HG03571 (cell line): ENCODE measurements at regions not wholly inside any gene's neighbourhood (a gene's known extent, or its start where the extent isn't known, plus 50 kb on each side); places are given as distances from the start of the nearest gene placed in this dataset.

Experiments
- ATAC-seq: cut with Tn5 transposase; IDR thresholded peaks from one replicate; pipeline ENCODE4 v1.9.1; 2021; ENCODE audit not compliant: unreplicated experiment

- no peak for ATAC-seq
Observed at GRCh38 chr16:87075319-87075860, 241.8 kb downstream of the C16orf95 start.

GRCh38 chr16:87076331-87076949 lies 240.8 kb downstream of the C16orf95 start:
- no peak for ATAC-seq

DNA sequence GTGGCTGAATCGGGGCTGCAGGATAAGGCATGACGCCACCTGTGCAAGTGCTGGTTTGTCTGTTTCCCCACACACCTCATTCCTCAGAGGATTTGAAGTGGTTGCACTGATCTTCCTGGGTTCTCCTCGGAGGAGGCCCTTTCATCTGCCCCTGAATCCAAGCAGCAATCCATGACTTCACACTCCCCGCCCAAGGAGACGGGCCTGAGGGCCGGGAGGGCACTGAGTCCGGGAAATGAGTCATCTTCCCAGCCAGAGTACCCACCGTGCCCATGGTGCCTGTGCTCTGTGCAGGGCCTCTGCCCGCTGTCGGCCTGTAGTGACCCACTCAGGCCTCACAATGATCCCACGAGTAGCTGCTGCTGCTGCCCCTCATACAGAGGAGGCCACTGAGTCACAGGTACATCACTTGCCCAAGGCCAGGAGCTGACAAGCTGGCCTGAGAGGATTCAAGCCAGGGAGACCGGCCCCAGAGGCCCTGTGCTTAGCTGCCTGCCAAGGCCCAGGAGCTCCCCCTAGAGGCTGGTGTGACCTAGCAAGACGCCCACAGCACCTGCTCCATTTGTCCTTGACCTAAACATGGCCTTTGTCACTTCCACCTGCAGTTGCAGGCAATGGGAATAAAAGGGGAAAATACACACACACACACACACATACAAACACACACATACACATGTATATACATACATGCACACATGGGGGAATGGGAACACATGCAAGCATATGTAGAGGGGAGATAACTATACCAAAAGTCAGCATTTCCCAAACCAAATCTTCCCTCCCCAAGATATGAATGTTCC lies 240.0 kb downstream of the C16orf95 start:
- no peak for ATAC-seq

GRCh38 chr16:87077750-87078127 lies 239.5 kb downstream of the C16orf95 start:
- no peak for ATAC-seq

DNA sequence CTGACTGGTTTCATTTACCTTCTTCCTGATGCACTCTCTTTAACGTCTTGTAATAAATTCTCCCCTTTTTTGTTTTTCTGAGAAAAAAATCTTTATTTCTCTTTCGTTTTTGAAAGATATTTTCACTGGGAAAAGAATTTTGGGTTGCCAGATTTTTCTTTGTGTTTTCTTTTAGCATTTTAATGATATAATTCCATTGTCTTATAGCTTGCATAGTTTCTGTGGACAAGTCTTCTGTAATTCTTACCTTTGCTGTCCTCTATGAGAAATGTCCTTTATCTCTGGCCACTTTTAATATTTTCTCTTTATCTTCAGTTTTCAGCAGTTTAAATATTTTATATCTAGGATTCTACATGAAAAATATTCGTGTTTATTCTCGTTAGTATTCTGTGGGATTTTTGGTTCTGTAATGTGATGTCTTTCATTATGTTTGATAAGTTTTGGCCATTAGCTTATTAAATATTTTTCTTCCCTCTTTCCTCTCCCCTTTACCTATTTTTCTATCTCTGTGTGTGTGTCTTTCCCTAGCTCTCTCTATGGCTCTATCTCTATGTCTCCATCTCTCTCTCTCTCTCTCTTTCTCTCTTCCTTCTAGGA lies 236.5 kb downstream of the C16orf95 start:
- no peak for ATAC-seq

GRCh38 chr16:87085441-87085840 lies 231.8 kb downstream of the C16orf95 start:
- no peak for ATAC-seq

DNA sequence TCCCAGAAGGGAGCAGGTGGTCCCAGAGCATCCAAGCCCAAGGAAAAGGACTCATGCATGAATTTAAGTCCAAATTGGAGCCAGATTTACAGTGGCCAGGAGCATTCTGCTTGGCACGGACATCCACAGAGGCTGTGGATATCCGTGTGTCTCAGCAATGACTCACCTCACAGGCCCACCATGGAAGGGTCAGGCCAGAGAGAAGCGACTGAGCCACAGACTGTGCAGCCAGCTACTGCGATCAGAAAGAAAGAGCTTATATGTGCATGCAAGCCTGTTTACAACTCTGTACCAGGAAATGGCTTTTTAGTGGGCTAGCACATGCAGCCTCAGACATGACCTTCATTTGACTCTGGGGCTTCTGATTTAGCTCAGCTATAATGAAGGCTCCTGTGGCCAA lies 231.0 kb downstream of the C16orf95 start:
- ATAC-seq: no peak

DNA sequence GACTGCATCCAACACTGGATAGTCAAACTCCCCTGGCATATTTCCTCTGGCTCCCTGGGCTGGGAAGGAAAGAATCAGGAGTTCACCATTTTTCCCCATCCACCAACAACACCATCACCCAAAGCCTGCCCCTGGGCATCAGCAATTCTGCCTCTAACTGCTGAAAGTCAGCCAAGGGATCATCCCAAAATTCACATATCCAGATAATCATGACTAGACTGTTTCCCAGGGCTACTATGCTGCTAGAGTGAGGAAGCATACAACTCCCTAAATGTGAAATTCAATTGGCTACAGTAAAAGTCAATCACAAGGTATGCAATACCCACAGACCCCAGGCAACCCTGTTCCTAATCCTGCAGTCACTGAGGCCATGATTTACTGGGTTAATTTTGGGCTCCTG lies 230.6 kb downstream of the C16orf95 start:
- no peak for ATAC-seq

DNA sequence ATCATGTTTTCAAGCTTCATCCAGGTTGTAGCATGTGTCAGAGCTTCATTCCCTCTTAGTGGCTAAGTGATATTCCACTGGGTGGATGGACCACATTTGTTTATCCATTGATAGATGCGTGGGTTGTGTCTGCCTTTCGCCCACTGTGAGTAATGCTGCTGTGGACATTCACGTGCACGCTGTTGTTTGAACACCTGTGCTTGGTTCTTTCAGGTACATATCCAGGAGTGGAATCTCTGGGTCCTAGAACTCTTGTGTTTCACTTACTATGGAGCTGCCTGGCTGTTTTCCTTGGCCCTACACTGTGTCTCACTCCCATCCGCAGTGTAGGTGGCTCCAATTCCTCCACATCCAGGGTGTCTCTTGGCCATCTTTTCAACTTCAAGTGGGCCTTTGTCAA lies 224.2 kb downstream of the C16orf95 start:
- ATAC-seq: no peak

DNA sequence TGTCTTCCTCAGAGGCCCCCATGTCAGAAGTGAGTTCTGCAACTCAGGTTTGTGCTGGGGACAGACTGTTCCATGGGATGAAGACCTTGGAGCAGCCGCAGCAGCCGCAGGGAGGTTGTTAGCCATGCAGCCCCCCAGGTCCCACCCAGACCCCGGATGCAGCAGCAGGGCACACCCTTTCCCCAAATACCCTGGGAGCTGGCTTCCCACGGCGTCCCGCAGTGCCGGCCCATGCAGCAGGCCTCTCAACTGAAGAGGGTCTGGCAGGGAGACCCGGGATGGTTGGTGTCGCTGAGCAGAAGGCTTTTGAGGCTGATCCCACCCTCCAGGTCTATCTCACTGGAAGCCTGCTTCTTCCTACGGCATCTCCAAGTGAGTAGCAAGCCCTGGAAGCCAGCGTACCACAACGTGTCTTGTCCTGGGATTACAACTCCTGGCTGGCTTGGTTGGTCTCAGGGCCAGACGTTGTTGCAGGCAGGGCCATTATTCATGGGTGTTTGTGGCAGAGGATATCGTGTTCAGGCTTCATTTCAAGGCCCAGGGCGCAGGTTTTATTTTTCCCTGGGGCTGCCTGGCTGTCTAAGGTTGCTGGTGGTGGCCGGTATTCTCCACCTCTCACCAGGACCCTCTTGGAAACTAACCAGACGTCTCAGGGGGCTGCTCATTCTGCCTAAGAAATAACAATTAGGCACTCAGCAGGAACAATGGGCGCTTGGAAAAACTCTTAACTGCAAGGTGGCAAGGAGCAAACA lies 223.2 kb downstream of the C16orf95 start:
- no peak for ATAC-seq

DNA sequence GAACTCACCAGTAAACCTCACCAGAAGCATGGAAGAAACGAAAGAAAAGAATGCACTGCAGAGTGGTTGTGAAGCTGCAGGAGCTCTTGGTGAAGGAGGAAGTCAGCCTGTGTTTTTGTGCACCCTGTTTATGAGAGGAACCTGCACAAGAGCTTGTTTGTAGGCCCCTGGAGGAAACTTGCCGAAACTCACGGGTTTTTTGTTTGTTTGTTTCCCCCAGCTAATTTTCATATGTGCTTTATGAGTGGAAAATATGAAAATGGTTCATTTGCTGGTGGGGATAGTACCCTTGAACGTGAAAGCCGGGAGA lies 222.7 kb downstream of the C16orf95 start:
- no peak for ATAC-seq

GRCh38 chr16:87095271-87095670 lies 221.9 kb downstream of the C16orf95 start:
- ATAC-seq: no peak

- no peak for ATAC-seq
Observed at GRCh38 chr16:87096746-87097333, 220.4 kb downstream of the C16orf95 start.

DNA sequence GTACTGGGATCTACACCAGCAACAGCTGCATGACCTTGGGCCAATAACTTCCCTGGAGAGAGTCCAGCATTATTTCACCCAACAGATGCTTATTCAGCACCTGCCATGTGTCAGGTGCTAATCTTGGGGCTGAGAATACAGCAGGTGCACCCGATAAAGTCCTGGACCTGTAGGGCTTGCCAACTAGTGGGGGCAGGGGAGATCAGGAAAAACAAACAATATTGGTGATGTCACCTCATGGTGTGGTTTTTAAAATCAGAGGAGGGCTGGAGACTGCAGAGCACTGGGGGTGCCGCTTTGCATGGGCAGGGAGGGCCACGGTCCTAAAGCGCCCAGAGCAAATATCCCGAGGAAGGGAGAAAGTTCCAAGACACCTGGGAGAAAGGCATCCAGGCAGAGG lies 218.8 kb downstream of the C16orf95 start:
- no peak for ATAC-seq

GRCh38 chr16:87098976-87099720 lies 218.0 kb downstream of the C16orf95 start:
- no peak for ATAC-seq

DNA sequence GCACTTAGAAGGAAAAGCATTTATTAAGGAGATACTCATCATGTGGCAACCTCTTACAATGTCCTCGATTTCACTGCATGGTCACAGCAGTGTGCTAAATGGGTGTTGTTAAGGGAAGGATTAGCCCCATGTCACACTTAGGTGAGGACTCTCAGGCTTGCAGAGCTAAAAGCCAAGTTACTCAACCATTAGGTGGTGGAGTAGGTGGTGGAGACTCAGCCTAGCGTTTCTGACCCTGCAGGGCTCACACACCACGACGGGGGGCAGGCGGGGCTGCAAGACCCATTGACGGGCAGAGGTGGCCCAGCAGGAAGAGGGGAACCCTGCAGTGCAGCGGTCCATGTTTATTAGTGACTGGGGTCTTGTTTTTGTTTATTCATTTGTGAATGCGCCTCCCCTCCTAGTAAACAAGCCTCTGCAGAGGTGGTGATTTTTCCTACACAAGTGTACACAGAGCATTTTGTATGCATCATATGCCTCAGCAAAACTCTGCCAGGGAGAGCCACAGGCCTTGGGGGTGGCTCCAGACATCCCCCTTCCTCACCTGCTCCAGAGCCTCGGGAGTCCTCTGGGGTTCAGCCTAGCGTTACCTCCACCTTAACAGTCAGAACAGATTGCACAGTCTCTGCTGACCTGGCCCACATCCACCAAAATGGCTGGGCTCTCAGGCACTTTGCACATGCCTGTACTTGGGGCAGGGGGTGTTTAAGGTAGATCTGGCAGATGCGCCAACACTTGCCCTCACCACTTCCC lies 216.7 kb downstream of the C16orf95 start:
- ATAC-seq: no peak

DNA sequence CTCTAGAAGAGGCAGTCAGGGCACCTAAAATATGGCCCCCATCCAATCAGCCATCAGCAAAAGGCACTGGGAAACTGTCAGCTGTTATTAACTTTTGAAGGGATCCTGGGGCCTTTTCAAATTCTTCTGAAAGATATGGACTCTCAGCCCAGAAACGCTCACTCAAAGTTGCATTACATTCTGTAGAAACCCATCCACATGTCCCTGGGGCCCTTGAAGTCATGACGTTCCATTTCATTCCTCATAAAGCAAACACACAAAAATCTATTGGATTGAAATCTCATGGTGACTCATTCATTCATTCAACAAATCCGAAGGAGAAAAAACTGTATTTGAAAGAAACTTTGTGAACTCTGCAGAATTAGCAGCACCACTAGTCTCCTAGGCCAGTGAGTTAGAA lies 215.3 kb downstream of the C16orf95 start:
- ATAC-seq: no peak

- no peak for ATAC-seq
Observed at GRCh38 chr16:87107201-87107600, 210.0 kb downstream of the C16orf95 start.

GRCh38 chr16:87108278-87108677 lies 208.9 kb downstream of the C16orf95 start:
- no peak for ATAC-seq

GRCh38 chr16:87108941-87109340 lies 208.3 kb downstream of the C16orf95 start:
- ATAC-seq: no peak
